ENCODE measurements at regions not wholly inside any gene's neighbourhood (a gene's known extent, or its start where the extent isn't known, plus 50 kb on each side); places are given as distances from the start of the nearest gene placed in this dataset.
"Not testable (repeated sequence)": the region's sequence is repeated elsewhere in the genome, so short reads cannot be mapped to it uniquely, and the experiment has no call there.

DNA sequence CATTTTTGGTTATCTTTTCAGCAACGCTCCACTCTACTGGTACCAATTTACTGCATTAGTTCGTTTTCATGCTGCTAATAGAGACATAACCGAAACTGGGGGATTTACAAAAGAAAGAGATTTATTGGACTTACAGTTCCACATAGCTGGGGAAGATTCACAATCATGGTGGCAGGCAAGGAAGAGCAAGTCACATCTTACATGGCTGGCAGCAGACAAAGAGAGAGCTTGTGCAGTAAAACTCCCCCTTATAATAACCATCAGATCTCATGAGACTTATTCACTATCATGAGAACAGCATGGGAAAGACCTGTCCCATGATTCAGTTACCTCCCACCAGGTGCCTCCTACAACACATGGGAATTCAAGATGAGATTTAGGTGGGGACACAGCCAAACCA, 1474.2 kb upstream of the NUDT12 start:
- not testable (repeated sequence) for TF ChIP-seq CTCF, POLR2A (IDR thresholded peaks at IDR 0.05)
